ENCODE measurements at regions not wholly inside any gene's neighbourhood (a gene's known extent, or its start where the extent isn't known, plus 50 kb on each side); places are given as distances from the start of the nearest gene placed in this dataset.

DNA sequence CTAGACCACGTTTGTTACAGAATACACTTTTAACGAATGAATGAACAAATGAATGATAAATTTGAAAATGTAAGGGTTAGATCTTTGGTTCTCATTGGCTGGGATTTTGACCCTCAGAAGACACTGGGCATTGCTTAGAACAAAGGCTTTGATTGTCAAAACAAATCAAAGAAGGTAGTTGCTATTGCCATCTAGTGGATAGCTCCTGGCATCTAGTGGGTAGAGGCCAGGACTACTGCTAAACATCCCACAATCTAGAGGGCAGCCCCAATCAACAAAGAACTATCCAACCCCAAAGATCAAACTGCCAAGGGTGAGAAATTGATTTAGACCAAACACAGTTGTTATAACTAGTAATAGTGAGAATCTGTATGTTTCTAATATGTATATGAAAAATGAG is 552.3 kb downstream of the KCNJ3 start:
- TF ChIP-seq, protein P1, sequence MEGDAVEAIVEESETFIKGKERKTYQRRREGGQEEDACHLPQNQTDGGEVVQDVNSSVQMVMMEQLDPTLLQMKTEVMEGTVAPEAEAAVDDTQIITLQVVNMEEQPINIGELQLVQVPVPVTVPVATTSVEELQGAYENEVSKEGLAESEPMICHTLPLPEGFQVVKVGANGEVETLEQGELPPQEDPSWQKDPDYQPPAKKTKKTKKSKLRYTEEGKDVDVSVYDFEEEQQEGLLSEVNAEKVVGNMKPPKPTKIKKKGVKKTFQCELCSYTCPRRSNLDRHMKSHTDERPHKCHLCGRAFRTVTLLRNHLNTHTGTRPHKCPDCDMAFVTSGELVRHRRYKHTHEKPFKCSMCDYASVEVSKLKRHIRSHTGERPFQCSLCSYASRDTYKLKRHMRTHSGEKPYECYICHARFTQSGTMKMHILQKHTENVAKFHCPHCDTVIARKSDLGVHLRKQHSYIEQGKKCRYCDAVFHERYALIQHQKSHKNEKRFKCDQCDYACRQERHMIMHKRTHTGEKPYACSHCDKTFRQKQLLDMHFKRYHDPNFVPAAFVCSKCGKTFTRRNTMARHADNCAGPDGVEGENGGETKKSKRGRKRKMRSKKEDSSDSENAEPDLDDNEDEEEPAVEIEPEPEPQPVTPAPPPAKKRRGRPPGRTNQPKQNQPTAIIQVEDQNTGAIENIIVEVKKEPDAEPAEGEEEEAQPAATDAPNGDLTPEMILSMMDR (IDR thresholded peaks at IDR 0.05; ENCODE audit: low read depth, low read length) = peak; percentile 61
- TF ChIP-seq EZH2phosphoT487 (IDR thresholded peaks at IDR 0.05; ENCODE audit: low read depth) = no peak
